ENCODE measurements at regions not wholly inside any gene's neighbourhood (a gene's known extent, or its start where the extent isn't known, plus 50 kb on each side); places are given as distances from the start of the nearest gene placed in this dataset.

DNA sequence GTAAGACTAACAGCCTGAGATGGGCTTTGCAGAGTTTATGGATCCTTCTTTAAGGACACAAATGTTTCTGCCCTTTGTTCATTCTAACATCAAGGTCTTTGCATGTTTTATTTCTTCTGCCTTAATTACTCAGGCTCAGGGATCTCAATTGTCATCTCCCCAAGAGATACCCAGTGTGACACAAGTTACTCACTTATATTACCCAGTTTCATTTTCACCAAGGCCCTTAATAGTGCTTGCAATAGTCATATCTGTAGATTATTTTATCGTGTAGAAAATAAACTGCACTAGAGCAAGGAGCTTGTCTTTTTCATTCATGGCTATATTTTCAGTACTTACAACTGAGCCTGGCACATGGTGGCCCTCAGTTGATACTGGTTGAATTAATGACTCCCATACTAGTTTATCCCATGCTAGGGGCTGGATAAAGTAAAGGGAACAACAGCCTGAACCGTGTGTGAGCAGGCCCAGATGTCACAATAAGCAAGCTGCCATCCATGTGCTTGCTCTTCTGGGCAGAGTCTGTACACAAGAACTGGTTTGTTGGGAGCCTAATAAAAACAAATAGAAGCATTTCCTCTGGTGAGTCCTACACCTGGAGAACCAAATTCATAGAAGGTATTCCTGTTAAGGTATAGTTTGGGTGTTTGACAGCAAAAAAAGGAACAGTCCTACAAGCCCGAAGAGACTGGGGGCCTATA, 112.5 kb upstream of the CD180 start:
- no peak for DNase-seq

DNA sequence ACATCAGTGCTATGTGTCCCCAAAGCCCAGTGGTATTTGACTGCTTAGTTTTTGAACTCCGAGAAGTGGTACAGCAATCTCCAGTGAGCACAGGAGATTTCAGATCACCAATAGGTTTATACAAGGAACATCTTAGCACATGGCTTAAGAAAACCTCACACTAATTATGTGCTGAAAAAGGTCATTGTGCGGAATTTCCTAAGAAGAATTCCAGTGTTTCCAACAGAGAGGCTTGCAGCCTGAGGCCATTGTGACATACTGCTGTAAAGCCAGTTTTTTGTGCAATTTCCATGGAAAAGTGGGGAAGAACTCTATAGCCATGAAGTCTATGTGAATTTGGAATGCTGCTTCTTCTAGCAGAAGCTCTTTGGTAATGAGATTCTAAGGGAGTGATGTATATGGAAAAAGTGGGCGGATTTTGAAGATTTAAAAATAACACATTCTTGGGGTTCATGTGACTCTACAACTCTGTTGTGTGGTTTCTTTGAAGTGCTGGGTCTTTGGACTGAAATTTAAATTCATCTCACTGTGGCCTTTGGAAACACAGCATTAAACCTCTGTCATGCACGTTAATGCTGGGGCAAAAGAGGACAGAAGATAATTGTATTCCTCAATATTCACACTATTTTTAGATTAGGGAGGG, 110.5 kb upstream of the CD180 start:
- DNase-seq = no peak

DNA sequence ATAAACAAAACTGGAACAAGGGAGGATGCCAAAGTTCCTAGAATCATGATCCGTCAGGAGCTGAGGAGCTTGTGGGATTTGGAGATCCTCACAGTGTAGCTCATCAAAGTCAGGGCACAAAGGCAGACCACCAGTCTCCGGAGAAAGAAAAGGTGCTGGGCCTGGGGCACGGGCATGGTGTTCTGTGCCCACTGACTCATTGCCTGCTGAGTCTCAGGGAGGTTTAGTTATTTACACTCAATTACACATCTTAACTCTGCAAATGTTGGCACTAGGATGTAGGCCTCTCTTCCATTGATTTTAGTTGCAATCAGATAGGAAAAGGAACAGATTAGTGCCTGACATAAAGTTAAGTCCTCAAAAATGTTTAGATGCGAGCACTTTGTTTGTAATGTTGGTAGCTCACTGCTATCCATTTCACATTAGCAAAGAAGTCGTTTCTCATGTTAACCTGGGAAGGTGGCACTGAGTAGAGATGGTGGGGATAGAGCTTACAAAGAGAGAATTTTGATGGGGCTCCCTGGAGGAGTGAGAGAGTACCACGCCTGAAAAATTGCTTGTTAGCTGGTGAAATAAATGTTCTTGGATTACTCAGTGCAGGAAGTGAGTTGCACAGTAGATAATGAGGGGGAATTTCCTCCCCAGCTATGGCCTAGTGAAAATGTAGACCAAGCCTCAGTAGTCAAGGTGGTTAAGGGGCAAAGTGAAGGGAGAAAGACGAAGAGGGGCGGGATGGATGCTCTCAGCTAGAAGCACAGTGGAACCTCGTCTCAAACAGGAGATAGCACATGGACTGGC, 109.5 kb upstream of the CD180 start:
- DNase-seq = no peak

DNA sequence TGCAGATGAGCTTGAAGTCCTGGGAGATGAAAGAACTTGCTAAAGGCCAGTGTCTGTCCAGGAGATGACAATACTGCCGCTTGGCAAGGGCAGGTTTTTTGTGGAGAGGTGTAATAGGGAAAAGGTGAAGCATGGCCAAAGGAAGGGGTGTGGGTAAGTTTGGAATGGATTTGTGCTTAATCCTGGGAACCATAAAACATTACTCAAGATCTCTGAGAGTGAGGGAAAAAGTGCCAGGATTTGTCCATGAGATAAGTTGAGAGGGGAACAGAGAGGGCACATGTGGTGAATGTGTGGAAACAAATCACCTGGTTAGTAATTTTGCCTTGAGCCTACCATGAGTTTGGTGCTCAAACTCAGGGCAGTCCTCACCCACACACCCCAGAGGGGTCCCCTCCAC, 108.8 kb upstream of the CD180 start:
- DNase-seq = no peak

DNA sequence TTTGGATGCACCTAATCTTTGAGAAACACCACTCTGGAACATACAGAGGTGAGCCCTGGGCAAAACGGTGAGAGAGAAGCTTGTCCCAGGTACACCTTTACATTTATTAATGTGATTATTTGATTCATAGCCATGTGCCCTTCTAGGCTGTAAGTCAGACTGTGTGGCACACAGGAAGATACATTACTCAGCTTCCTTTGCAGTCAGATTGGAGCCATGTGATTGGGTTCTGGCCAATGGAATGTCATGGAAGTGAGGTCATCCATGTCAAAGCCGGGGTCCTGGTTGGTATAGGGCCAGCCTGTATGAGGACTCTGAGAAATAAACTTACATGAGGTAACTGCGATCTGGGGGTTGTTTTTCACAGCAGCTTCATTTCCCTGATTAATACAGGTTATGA, 106.8 kb upstream of the CD180 start:
- no peak for DNase-seq

DNA sequence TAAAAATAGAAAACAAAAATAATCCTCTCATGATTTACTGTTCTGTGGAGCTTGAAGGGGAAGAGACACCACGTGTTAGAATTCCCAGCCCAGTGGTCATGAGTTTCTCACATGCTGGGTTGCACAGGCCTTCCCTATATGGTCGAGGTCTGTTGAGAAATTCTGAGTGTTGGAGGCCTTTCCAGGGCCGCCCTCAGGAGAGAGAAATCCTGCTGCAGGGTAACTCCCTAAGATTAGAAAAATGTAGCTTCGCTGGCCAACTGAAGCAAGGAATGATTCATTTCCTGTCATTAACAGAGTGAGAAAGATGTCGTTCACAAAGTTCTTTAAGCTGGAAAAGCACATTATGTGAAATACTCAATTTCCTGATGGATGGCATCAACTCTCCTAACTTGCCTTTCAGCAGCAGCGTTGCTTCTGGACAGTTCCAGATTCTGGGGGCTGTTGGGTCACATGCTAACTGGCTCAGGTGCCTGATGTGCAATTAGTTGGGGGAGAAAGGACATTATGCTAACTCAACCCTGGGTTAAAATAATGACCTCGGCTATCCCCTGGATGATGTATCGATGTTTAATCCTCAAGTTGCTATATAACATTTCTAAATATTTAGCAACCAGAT, 104.8 kb upstream of the CD180 start:
- peak; percentile 12 for DNase-seq

DNA sequence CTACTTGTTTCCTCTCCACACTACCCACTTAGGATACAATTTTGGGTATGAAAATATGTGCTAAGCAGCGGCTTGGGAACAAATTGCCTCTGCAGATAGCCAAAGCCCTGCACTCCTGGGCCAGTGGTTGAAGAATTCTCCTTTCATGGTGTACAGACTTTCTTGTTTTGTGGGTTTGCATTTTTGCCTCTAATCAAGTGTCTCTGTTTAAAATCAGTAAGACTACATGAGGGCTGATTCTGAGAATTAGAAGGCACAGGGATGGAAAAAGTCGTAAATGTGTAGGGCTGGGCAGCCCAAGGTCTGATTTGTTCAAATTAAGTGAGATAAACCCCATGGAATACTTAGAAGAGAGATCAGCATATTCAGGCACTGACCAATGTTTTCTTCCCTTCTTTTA, 103.7 kb upstream of the CD180 start:
- no peak for DNase-seq

DNA sequence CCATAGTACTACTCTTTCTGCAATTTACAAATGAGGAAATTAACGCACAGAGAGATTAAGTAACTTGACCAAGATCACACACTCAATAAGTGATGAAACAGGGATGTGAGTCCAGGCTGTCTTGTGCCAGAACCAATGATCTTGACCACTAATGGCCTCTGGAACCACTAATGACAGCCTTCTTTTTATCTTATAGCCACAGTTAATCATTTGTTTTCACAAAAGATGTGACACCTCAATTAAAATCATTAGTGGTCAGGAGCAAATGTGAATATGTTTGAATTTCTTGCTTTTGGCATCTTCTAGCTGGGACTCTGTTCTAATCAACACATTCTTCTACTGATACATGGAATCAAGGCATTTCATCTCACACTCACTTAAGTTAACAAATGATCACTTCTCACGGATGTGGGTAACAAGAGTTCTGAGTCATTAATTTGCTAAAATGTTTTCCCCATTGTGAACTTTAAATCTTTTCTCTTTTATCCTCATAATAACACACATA, 102.7 kb upstream of the CD180 start:
- no peak for DNase-seq

DNA sequence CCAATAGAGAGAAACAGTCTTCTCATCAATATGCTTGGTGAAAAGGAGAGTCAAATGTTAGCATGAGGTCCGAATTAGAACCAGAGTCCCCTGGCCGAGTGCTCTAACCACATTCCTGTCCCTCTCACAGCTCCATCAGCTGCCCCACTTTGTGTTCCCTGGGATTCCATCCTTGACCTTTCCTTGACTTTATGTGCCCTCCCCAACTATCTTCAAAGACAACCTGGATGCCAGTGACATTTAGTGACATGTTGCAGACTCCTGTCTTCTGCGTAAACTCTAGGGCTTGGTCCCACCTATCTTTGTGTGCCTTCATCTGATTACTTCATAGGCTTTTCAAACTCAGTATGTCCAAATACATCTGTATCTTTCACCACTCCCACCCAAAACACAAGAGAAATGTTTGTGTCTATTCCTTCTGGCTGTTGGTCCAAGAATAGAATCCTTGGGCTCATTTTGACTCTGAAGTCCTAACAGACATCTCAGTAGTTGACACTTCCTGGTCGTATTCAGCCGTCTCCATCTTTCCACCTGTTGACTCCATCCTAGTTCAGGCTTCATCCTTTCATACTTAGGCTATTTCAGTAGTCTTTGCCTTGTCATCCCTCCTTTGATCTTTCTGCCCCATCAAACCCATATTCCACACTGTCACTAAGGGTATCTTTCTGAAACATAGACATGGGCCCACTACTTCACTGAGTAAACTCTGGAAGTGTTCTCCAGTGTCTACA, 101.4 kb upstream of the CD180 start:
- DNase-seq = no peak

DNA sequence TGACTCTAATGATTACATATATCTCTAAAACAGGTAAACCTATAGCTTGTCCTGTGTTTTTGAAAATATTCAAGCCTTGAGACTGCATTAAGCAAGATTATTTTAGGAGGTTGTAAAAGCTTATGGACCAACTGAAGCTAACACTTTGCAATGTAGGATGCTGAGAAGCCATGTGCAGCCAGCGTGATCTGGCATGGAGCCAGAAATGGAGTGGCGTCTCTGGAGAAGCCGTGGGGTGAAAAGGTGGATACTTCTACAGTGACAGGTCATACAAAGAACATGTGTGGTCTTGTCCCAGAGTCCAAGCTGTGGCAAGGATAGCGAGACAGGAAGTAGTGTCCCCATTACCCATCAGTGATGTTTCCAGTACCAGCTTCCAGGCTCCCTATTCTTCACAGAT, 100.8 kb upstream of the CD180 start:
- DNase-seq = no peak

DNA sequence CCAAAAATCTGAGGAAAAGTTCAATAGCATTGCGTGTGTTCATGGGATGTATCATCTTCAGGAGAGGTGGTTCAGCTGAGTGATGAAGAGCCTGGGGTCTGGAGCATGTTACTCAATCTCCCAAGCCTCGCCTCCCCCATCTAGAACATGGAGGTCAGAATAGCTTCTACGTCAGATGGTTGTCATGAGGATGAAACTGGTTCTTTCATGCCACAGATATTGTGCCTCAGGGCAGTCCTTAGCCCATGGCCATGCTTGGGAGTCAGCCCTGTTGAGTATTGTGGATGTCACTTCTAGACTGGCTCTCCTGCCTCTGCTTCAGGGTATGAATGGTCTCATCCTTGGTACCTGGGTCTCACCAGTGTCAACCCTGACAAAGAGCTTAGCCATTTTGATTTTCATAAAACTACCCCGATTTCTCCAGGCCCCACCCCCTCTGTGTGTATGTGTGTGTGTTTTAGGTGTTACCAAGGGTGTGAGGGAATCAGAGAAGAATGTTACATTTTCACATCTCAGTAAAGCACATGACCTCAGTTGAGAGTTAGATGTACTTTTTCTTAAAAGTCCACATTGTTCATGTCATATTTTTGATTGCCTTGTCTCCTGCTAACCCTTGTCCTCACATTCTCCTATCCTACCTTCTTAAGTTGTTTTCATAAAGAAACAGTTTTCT, 97.8 kb upstream of the CD180 start:
- no peak for DNase-seq

DNA sequence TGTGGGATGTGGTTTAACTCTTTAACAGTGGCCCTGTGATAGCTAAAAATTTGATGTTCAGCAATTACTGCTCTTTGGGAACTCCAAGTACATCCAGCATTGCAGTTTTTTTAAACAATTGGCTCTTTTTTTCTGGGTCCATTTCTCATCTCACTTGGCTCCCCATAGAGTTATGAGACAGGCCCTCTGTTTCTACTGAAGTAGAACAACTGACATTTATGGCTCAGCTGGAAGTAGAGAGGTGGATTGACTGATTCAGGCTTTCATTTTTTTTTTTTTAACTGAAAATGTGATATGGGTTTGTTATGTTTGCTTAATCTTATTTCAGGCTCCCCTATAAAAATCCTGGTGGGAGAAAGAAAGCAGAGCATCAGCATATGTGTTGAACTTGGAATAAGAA, 96.6 kb upstream of the CD180 start:
- no peak for DNase-seq

DNA sequence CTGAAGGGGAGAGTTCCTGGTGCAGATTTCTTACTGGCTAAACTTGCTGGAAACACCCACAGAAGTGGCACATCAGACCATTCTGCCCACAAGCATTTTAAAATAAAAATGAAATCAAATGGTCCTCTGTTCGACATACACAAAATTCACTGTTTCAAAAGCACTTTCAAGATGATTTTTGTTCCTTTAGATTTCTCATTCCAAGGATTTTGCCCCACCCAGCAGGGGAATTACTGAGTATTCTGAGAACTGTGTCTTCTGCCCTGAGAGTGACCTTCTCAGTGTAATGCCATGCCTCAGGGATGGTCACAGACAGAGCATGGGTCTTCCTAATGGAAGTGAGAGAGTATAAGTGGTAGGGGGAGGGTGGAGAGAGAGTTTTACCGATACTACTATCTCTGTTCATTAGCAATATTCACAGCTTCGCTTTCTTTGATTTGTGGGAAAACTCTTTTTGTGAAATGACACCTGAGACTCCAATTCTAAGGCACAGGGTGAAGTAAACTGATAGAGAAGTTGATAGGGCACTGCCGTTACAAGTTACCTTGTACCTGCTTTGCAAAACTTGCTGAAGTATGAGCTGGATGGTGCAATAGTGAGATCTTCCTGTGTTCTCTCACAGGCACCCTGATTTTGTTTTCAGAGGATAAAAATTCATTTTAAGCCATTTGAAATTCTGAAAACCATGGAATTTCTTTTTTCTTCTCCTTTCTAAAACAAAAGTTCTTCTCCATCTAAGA, 95.8 kb upstream of the CD180 start:
- DNase-seq = no peak

DNA sequence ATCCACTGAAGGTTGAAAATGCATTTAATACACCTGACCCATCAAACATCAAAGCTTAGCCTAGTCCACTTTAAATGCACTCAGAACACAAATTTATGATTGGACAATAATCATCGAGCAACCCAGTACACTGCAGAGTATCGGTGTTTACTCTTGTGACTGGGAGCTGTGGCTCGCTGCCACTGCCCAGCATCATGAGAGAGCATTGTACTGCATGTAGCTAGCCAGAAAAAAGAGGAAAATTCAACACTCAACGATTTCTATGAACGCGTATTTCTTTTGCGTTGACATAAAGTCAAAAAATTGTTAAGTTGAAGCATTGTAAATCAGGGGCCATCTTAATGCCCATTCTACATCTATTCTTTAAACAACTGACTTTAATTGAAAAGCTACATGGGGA, 95.1 kb upstream of the CD180 start:
- no peak for DNase-seq

DNA sequence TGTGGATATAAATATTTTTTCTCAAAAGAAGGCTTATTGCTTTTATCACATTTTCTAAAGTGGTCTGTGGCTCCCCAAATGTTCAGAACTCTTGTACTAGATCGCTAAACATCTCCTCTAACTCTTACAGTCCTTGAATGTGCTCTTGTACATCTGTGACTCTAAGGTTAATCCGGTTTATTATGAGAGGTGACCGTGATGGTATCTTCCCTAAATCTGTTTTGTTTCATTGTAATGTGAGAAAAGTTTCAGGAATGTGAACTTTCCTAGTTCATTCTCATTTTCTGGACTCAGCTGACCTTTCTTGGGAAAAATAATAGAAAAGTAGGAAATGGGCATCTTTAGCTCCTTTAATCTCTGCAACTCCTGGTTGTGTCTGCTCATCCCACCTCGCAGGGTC, 94.5 kb upstream of the CD180 start:
- DNase-seq = no peak

DNA sequence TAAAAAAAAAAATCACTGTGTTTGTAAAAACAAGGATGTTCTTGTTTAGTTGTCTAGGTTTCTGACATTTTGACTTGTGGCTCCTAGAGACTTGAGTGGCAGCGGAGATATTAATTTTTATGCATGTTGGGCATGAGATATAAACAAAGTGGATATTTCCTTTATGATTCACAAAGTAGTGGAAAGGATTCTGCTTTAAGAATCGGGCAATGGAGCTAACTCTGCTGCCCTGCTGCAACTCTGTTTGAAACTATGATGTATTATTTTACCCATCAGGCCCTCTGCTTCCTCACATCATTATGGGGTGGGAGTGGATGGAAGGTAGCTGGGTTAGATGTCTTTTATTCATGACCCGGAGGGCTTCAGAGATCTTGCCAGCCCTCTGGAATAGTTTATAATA, 94.1 kb upstream of the CD180 start:
- DNase-seq = no peak

DNA sequence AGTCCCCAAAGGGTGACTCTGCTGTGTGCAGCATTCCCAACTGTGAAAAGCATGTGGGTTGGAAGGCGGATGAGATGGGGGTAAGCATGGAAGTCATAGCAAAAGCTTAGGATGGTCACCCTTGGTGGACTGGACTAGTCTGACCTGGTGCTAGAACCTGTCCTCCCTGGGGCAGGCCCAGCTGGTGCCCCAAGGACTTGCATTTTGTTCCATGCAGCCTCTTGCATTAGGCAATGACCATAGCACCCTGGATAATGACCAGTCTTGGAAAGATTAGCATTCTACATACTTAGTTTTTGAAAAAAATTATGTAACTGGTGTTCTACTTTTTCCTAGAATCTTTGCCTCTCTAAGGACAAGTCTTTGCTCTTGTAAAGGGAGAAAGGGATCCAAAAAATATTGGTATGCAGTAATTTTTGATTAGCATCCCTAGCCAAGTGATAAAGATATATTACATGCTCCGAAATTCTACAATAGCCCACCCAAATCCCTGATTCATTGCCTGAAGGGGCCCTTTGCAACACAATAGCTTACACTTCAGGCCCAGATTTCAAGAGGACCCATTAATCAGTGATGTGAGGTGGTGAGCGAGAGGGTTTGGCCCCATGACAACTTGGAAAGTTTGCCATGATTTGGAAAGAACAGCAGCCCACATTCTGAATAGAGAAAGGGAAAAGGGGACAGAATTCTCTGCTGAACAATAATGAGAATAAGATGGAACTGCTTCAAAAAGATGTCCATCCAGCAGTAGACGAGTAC, 93.3 kb upstream of the CD180 start:
- DNase-seq = no peak

DNA sequence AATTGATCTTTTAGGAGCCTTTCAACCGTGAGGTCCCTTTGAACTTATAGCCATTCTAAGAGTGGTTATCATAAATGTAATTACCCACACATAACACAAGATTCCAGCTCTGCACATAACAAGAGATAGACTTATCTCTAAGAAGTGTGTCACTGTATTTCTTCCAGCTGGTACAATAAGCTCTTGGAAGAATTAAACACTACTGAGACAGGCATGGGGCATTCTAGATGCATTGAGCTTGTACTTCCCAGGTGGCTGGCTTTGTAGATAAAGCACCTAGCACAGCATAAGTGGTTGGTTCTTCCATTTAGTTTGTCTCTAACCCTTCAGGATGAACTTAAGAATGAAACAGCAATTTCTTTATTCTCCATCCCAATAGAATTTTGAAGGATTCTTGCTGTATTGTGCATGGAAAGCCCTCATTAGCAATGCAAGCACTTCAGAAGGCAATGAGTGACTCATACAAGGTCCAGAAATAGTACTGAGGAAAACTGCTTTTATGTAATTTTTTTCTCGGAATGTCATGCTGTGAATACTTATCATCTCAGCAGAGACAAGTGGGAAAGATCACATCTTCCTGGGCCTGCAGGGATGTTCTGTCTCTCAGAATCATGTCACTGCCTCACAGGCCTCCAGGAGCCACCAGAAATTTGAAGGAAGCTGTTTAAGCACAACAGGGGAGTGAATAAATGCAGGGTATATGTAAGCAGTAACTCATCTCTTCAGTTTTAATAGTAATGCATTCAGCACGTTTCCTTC, 91.1 kb upstream of the CD180 start:
- no peak for DNase-seq

DNA sequence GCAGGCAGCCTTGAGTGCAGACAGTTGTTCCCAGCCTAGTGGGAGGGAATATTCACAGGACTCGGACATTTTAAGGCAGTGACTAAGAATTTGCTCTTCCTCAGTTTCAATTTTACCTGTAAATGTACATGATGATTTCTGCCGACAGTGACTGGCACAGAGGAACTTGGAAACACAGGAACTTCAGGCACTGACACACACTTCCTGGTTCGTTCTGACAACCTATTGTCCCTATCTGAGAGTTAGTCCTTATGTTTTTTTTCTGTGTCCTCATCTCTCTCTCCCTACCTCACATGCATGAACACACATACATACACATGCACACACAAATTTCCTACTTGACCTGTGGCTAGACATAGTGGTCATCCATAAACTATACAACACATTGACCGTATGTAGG, 89.4 kb upstream of the CD180 start:
- DNase-seq = no peak

DNA sequence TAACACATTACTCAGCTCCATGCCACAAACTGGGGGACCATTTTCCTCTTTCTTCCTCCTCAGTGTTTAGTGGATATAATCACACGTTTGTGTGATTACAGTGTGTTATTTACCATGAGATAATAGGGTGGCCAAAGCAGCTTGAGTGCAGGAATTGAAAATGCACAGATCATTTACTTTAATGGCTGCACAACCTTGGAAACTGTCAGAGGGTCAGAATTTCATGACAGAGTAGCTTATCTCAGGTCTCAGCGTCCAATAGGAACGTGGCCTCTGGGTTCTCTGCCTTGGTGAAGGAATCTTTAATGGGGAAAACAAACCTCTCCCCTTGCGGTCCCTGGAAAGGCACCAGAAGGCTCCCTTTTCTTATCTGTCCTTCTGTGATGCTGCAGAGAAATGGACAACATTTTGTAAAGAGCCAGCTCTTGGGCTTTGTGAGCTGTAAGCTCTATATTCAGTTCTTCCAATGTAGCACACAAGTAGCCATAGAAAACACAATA, 87.4 kb upstream of the CD180 start:
- DNase-seq = no peak
